SKM-1 treated with dmso at 0.1 percent for 144 hours (cell line): ENCODE measurements at regions not wholly inside any gene's neighbourhood (a gene's known extent, or its start where the extent isn't known, plus 50 kb on each side); places are given as distances from the start of the nearest gene placed in this dataset.
"Not testable (repeated sequence)": the region's sequence is repeated elsewhere in the genome, so short reads cannot be mapped to it uniquely, and the experiment has no call there.

Experiments
- DNase-seq: peaks from one replicate; lab custom pipeline; 2025; ENCODE audit not compliant: unreplicated experiment; lab: John Stamatoyannopoulos, UW

GRCh38 chr9:78707080-78707479 lies 410.2 kb downstream of the PSAT1 start:
- no peak for DNase-seq

- no peak for DNase-seq
Measured at GRCh38 chr9:78707481-78707991, 410.6 kb downstream of the PSAT1 start.

GRCh38 chr9:78712903-78713613 lies 416.1 kb downstream of the PSAT1 start:
- DNase-seq: no peak

DNA sequence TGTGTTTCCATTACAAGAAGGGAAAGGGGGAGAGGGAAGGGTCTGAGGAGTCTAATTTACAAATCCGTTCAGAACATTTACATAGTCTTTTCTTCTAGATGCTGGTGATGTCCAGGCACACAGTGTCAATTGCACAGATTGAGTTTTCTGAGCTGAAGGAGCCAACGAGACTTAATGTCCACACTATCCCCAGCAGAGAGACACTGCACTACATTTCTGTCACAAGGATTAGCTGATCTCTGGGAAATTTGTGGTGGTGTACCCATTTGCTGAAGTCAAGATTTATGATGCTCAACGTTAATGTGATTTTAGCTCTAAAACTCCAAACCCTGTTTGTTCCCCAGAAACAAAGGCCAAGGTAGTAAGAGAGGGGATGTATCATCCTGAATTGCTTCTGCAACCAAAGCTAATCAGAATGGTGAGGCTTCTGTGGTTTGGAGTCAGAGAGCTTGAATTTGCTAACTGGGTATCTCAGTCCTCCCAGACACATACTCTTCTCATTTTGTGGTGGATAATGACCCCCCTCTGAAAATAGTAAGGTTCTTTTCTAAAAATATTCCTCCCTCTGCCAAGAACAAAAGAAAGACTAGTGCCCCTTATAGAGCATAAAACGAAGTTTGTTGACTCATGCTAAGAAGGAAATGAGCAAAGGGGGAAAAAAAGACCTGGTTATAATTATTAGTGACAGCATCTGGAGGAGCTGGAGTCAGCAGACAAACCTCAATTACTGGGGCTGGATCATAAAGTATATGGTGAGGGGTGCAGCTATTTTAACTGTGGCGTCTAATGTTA lies 416.9 kb downstream of the PSAT1 start:
- no peak for DNase-seq

DNA sequence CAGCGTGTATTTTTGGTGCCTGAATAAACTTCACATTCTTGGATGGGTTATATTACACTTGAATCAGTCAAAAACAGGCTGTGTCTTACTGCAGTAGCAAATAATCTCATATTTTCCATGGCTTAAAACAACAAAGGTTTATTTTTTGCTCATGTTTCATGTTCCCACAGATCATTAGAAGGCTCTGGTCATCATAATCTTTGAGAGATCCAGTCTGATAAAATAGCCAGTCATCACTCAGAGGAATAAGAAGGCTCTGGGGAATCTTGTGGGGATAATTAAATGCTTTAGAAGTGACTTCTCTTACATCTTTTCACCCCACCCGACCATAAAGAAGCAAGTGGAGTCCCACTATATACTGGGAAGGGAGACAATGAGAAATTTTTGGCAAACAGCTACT lies 417.7 kb downstream of the PSAT1 start:
- no peak for DNase-seq

DNA sequence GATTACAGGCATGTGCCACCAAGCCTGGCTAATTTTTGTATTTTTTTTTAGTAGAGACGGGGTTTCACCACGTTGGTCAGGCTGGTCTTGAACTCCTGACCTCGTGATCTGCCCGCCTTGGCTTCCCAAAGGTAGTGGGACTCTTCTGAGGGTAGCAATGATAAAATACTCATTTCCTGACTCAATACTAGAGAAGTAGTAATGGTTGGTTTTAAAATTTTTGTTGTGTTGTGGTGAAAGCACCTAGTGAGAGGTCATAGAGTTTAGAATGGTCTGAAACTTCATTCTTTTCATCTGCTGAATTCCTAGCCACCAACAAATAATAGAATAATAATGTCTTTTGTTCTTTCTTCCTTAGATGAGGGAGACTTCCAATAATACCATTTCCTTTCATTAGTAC lies 422.1 kb downstream of the PSAT1 start:
- DNase-seq: not testable (repeated sequence)

DNA sequence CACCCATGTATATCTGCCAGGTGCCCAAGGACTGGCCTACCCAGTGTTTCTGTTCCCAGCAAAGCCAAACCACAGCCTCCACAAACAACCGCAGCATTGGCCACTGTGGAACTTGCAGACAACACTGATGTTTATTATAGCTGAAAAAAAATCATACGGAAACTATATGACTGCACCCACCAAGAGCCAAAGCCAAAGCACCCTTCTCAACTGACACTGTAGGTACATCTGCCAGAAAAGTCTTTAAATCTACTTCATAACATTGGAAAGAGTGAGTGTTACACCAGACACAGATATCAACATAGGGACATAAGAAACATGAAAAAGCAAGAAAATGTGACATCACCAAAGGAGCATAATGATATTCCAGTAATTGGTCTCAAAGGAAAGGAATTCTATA lies 428.0 kb downstream of the PSAT1 start:
- DNase-seq: no peak

GRCh38 chr9:78725503-78725902 lies 428.6 kb downstream of the PSAT1 start:
- DNase-seq: no peak

DNA sequence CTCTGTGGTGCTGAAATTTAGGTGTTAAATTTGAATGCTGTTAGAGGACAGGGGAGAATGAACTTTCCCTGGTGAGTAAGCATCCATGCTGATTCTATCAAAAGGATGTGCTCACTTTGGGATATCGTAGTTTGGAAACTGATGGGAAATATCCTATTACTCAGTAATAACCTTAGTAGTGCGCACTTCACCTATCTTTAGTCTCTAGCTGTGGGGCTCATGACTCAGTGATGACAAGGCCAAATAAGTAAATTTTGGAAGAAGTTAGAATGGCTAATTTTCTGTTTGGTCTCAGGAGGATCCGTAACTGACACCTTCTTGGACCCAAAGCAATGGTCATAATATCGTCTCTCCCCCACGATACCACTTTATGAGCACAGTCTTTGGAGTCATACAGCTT lies 448.4 kb downstream of the PSAT1 start:
- no peak for DNase-seq

- DNase-seq: no peak
Measured at GRCh38 chr9:78746010-78746409, 449.1 kb downstream of the PSAT1 start.

DNA sequence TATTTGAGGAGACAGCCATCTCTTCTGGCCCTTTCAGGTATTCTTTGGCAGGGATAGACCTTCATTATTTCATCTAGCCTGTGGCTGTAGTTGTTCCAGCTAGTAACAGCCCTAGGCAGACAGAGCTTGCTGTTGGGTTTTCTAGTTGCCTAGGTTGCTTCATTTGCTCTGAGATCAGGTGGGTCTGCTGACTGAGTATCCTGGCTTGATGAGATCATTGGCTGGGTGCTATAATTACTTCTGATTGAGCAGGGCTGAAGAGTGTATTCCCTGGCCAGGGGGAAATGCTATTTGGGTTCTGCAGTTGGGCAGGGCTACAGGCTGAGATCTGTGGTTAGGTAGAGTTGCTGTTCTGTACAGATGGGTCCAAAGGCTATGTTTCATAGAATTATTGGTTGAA lies 456.1 kb downstream of the PSAT1 start:
- no peak for DNase-seq

GRCh38 chr9:78756813-78757510 lies 460.0 kb downstream of the PSAT1 start:
- no peak for DNase-seq

DNA sequence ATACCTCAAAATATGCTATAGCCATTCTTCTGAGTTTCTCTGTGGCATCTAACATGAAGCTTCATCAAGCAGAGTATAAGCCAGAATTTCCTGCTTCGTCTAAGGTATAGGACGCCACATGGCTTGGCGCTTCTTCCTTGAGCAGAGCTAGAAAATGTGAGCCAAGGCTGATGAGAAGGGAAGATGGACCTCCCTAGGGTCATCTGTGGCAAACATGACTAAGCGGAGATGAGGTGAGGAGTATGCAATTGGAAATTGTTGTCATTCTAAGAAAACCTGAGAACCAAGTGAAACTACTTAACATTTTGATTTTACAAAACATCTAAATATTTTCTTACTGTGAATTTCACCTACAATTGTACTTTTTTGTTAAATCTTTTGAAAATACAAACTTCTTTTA lies 466.5 kb downstream of the PSAT1 start:
- DNase-seq: no peak

GRCh38 chr9:78765861-78766260 lies 468.9 kb downstream of the PSAT1 start:
- no peak for DNase-seq

GRCh38 chr9:78767490-78767889 lies 470.6 kb downstream of the PSAT1 start:
- no peak for DNase-seq

DNA sequence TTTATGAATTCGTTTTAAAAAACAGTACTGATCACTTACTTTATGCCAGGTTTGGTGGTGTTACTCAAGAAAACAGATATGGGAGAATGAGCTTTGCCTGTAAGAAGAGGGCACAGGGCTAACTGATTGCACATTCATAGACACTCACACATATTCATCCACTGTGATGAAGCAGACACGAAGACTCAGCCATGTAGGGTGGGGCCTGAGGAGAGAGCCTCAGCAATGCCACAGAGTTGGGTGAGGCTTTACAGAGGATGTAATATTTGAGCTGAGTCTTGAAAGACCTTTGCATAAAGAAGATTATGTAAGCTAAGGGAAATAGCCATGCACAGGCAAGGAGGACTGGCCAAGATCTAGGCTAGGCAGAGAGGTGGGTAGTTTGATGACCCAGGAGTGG lies 472.8 kb downstream of the PSAT1 start:
- no peak for DNase-seq

DNA sequence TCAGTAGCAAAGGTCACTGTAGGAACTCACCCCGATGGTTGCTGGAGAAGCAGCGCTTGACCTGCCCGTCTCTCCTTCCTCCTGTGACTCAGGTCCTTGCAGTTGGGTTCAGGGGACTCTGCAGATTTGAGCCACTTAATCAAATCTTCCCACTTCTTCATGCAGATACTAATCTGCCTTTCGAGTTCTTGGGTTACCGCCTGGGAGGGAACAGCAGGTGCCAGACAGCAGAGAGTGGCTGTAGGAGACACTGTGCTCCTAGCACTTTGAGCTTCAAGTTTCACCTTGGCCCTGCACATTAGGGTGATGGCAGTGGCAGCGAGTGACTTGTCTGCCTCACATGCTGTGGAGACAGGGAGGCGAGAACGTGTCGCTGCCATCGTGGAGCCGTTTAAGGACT lies 478.3 kb downstream of the PSAT1 start:
- no peak for DNase-seq

DNA sequence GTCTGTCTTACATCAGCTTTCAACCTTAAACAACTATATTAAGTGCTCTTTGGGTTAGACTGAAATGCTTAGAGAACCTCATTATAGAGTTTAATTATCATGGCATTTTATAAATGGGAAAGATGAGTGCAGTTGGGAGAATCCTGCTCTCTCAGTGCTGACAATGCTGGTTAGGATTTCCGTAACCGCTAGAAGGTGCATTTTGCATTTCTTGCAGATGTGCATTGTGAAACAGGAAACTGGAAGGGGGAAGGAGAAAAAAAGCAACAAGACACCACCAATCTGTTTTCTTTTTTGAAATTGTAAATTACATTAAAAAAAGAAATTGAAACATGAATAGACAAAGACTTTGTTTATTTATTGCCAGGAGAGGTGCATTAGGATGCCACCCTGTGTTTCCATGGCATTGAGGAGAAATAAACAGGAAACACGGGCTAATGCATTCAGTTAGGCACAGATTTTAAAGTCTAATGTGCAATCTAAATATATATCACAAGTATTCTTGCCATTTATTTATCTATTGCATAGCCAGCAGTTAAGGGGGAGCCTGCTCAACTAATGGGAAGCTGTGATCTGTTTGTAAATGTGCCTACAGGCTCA lies 478.9 kb downstream of the PSAT1 start:
- DNase-seq: no peak

DNA sequence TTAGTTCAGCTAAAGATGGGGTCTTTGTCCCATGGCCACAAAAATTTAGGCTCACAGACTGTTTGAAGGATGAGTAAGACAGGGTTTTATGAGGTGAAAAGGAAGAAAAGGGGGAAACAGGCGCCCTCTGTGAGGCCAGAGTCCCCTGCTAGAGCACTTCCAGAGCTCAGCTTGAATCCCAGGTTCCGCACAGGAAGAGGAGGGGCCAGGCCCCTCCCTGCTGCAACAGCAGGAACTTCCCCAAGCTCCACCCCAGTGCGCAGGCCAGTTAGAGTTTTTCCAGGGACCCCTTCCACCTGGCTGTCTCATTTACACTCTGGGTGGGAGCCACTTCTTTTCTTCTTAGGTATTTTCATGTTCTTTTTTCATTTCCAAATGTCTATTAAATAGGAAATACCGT lies 480.8 kb downstream of the PSAT1 start:
- no peak for DNase-seq

- DNase-seq: no peak
Measured at GRCh38 chr9:78778318-78778717, 481.4 kb downstream of the PSAT1 start.

GRCh38 chr9:78778861-78779374 lies 482.0 kb downstream of the PSAT1 start:
- DNase-seq: no peak
